Activated naive CD4-positive, alpha-beta T cell treated with anti-CD3 and anti-CD28 coated beads, Interleukin-2, amount 50 U/mL, for 72 hours (primary cell): ENCODE measurements at regions not wholly inside any gene's neighbourhood (a gene's known extent, or its start where the extent isn't known, plus 50 kb on each side); places are given as distances from the start of the nearest gene placed in this dataset.
"Not testable (repeated sequence)": the region's sequence is repeated elsewhere in the genome, so short reads cannot be mapped to it uniquely, and the experiment has no call there.

Experiments used
- ATAC-seq, 2 donors: fragments of 150-1000 bp; cut with Tn5 transposase; 2 replicates each; pipeline ENCODE4 v1.10.0; 2021; ENCODE audit warnings: mild to moderate bottlenecking in 2 of 2, moderate library complexity in 2 of 2
- DNase-seq, 2 donors: peaks; one replicate each; pipeline ENCODE4 v3.0.0; 2021 to 2022; ENCODE audit warnings: low spot score in 2 of 2
- H3K27ac Mint-ChIP-seq, 2 donors: one replicate each; pipeline ENCODE4 v1.8.0; 2022; ENCODE audit warnings: mild to moderate bottlenecking in 2 of 2, mixed read lengths in 2 of 2
- H3K36me3 Mint-ChIP-seq, 2 donors: one replicate each; pipeline ENCODE4 v1.8.0; 2022; ENCODE audit warnings: mixed read lengths in 2 of 2
- H3K9me3 Mint-ChIP-seq, 2 donors: one replicate each; pipeline ENCODE4 v1.8.0; 2022; ENCODE audit warnings: mixed read lengths in 2 of 2

DNA sequence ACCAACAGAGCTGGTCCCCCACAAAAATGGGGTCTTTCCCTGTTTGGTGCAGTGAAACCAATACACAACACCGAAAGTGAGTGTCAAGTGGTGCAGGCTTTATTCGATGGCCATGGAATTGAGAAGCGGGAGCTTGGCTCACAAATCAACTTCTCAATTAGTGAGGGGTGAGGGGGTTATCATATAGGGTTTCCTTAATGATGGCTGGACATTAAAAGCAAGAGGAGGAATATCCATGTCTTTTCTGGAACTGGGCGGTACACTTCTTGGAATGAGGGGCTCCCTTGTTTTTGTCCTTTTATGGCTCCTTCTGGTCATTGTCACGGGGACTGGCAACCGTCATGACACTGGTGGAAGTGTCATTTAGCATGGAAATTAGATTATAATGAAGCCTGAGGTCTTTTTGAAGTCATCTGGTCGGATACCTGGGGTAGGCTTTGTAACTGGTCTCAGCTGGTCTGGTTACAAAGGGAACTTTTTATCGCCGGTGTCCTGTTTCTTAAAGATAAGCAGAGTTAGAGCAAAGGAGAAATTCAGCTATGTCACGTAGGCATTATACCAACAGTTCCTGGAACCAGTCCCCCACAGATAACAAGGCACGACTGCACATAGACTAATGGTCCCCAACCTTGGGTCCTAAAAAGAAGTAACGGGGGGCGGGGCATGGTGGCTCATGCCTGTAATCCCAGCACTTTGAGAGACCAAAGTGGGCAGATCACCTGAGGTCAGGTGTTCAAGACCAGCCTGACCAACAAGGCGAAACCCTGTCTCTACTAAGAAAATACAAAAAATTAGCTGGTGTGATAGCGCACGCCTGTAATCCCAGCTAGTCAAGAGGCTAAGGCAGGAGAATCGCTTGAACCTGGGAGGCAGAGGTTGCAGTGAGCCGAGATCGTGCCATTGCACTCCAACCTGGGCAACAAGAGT lies 93.5 kb upstream of the NDUFV2 start:
- Mint-ChIP-seq H3K27ac (no peak overlapping the region), H3K9me3 (no peaks in the 10 kb centered on the region), H3K36me3 (no peaks in the 10 kb centered on the region)
- DNase-seq (no peak), ATAC-seq (no peak)

DNA sequence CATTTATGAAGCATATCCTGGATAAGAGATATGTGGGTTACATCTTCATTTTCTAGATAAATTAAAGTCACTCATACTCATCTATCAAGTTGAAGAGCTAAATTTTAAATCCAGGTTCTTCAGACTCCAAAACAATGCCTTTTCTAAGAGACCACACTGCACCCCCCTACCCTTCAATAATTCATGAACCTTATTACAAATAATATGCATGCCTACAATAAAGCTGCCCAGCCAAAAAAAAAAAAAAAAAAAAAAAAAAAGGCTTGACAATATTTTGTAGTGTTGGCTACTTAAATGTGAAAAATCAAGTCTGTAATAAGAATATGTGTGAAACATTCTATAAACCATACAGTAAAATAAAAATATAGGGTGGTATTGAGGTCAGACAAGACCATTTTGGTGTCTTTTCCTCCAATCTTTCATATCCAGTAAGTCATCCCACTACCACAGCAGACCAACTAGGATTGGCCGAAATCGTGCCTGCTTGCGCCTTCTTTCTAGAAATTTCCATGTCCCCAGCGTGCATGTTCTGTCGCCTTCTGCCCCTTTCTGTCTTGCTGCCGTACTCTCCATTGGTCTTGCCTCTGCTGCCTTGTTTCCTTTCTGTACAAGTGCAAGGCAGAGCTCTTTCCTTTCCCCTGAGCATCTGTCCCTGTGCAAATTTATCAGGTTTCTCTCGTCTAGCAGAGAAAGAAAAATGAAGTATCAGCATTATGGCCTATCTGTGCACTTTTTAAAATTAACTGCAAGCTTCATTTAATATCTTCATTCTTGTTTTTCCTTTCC lies 92.6 kb upstream of the NDUFV2 start:
- H3K27ac Mint-ChIP-seq = no peak overlapping the region
- no peak for ATAC-seq
- no peaks in the 10 kb centered on the region for H3K9me3 Mint-ChIP-seq
- no peaks in the 10 kb centered on the region for H3K36me3 Mint-ChIP-seq
- DNase-seq = no peak

DNA sequence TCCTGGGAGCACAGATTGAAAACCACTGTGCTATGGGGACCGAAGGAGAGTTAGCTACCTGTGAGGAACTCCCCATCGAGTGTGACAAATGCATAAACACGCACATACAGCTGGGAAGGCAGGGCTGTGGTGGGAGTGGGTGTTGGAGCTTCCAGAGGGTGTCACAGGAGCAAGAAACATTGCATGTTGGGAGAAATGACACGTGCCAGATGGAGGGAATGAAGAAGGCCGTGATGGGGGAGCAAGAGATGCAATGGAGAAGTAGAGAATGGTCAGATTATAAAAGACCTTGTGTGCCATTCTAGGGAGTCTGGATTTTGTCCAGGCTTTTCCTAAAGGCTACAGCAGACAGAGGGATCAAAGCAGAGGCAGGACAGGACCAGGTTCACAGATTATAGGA lies 91.1 kb upstream of the NDUFV2 start:
- ATAC-seq (no peak), DNase-seq (no peak)
- Mint-ChIP-seq H3K9me3 (no peaks in the 10 kb centered on the region), H3K36me3 (no peaks in the 10 kb centered on the region), H3K27ac (no peak overlapping the region)

DNA sequence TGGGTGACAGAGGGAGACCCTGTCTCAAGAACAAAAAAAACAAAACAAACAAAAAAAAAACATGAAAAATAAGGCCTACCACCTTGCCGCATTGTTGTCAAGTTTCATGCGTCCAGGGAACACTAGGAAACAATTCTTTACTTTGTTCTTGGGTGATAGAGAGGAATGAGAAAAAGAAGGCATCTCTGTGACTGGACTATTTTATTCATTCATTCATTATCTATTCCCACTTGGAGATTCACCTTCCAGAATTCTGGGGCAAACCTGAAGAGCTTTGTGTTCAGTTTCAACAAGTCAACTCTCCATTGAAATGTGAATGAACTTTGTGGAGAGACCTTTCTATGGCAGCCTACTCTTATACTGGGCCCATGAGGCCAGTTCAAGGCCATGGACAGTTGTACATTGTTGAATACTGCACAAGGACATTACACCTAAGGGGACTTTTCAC lies 88.5 kb upstream of the NDUFV2 start:
- H3K36me3 Mint-ChIP-seq = no peaks in the 10 kb centered on the region
- DNase-seq (no peak), ATAC-seq (no peak)
- H3K27ac Mint-ChIP-seq = no peak overlapping the region
- H3K9me3 Mint-ChIP-seq = no peaks in the 10 kb centered on the region

DNA sequence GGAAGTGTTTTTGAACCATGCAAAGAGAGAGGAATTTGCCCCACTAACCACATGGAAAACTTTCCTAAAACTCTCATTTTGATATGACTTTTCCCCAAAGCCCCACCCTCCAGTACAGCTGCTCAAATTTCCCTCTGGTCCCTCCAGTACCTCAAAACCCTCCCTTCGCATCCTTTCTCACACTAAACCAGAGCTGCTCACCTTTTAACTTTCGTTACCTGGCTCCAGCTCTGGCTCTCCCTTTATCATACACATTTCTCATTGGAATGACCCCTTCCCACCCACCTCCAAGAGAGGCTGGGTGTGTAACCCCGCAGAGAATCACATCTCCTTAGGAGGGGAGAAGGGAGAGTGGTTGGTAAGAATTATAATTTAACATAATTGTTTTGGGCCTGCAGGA lies 86.8 kb upstream of the NDUFV2 start:
- ATAC-seq = no peak
- no peaks in the 10 kb centered on the region for H3K36me3 Mint-ChIP-seq
- DNase-seq = no peak
- H3K9me3 Mint-ChIP-seq = no peaks in the 10 kb centered on the region
- no peak overlapping the region for H3K27ac Mint-ChIP-seq

DNA sequence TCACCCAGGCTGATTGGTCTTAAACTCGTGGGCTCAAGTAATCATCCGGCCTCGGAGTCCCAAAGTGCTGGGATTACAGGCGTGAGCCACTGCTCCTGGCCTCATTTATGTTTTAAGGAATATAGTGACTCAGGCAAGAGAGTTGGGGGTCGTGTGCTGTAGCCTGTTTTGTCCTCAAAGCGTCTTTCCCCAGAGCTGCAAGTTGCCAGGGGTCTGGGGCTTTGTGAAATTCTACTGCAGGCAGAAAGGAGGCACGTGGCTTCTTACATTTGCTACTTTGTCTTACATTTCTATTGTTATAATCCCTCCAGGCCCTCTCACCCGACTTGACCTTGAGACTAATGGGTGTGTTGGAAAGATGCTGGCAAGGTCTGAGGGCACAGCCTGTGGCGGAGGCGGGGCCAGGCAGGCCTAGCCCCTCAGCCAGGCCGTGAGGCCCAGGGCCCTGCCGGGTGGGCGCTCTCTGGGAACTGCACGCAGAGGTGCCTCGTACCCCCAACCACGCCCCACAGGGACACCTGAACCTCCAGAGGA lies 85.8 kb upstream of the NDUFV2 start:
- Mint-ChIP-seq H3K36me3 (no peaks in the 10 kb centered on the region), H3K9me3 (no peaks in the 10 kb centered on the region), H3K27ac (peak overlapping the region in 1 of 2 donors; percentile 74)
- no peak for DNase-seq
- ATAC-seq = no peak

DNA sequence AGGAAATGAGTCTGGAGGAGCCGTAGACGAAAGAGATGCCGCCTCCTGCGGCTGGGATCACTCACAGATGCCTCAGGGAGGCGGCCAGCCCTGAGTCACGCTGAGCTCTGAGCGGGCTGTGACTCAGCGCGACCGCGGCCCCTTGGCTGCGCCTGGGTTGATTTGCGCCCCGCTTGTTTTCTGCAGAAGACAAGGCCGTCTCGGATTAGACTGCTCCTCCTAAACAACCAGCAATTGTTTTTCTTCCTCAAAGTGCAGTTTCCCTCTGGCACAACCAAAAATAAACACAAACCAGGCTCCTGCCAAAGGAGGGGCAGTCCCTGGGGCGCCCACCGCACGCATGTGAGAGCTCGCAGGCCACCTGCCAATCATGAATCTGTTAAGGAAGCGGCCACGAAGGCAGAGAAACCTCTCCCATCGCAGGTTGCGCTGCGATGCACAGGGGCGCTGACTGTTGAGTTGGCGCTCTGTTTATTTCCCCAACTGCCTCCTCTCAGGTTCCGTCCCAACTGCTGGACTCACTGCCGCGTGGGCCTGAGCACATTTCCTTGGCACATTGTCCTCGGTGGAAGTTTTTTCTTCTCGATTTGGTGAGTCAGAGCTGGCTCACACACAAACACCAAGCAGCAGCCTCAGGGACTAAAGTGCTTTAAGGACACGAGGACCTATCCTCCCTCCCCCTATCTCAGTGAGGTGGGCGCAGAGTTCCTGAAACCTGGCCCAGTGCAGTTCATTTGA lies 85.2 kb upstream of the NDUFV2 start:
- Mint-ChIP-seq H3K9me3 (no peaks in the 10 kb centered on the region), H3K27ac (peak overlapping the region in 1 of 2 donors; percentile 74), H3K36me3 (no peaks in the 10 kb centered on the region)
- DNase-seq = peak; percentile 71 to 78
- peak; percentile 97 to 99 for ATAC-seq

DNA sequence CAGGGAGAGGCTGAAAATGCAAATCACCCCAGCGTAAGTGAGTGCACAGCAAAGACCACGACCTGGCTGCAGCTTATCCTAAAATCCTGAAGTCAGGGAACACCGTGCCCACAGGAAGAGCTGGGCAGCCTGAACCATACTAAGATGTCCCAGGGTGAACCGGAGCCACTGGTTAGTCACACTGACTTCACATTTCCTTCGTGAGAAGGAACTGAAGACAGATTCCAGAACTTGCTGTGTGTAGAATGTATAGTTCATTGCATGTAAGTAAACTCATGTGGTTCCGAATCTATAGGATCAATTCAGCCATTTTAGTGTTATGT lies 84.6 kb upstream of the NDUFV2 start:
- Mint-ChIP-seq H3K27ac (peak overlapping the region in 1 of 2 donors; percentile 74), H3K9me3 (no peaks in the 10 kb centered on the region), H3K36me3 (no peaks in the 10 kb centered on the region)
- no peak for DNase-seq
- peak in 1 of 2 donors; percentile 6 for ATAC-seq

DNA sequence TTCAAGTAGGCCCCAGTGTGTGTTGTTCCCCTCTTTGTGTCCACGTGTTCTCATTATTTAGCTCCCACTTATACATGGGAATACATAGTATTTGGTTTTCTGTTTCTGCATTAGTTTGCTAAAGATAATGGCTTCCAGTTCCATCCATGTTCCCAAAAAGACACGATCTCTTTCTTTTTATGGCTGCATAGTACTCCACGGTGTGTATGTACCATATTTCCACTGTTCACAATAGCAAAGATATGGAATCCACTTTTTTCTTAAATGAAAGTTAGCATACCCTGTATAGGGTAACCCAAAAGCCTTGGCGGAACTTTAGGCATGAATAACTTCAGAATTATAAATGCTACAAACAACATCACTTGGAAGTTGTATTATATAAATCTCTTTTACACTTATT lies 83.4 kb upstream of the NDUFV2 start:
- no peaks in the 10 kb centered on the region for H3K36me3 Mint-ChIP-seq
- no peak for DNase-seq
- H3K27ac Mint-ChIP-seq = no peak overlapping the region
- ATAC-seq = no peak
- no peaks in the 10 kb centered on the region for H3K9me3 Mint-ChIP-seq

DNA sequence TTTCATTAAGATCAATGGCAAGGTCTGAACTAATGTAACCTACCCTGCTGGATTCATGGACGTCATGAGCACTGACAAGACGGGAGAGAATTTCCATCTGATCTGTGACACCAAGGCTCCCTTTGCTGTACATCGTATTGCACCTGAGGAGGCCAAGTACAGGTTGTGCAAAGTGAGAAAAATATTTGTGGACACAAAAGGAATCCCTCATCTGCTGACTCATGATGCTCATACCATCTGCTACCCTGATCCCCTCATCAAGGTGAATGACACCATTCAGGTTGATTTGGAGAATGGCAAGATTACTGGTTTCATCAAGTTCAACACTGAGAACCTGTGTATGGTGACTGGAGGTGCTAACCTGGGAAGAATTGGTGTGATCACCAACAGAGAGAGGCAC lies 82.3 kb upstream of the NDUFV2 start:
- ATAC-seq (no peak), DNase-seq (no peak)
- H3K9me3 Mint-ChIP-seq = no peaks in the 10 kb centered on the region
- no peaks in the 10 kb centered on the region for H3K36me3 Mint-ChIP-seq
- no peak overlapping the region for H3K27ac Mint-ChIP-seq

DNA sequence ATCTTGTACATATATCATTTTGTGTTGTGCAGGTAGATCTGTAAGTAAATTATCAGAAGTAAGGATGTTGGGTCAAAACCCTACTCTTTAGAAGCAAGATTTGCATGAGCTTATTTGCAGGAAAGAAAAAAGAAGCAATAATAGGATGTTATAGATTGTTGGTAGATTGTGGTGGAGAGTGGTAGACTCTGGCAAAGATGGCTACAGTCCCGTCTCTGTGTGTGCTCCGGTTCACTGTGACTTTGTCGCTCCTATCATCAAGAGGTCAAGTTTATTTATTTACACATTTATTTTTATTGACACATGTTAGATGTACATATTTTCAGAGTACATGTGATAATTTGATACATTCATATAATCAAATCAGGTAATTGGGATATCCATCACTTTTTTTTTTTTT lies 81.0 kb upstream of the NDUFV2 start:
- ATAC-seq = no peak
- no peak overlapping the region for H3K27ac Mint-ChIP-seq
- H3K9me3 Mint-ChIP-seq = no peaks in the 10 kb centered on the region
- no peak for DNase-seq
- H3K36me3 Mint-ChIP-seq = no peaks in the 10 kb centered on the region

DNA sequence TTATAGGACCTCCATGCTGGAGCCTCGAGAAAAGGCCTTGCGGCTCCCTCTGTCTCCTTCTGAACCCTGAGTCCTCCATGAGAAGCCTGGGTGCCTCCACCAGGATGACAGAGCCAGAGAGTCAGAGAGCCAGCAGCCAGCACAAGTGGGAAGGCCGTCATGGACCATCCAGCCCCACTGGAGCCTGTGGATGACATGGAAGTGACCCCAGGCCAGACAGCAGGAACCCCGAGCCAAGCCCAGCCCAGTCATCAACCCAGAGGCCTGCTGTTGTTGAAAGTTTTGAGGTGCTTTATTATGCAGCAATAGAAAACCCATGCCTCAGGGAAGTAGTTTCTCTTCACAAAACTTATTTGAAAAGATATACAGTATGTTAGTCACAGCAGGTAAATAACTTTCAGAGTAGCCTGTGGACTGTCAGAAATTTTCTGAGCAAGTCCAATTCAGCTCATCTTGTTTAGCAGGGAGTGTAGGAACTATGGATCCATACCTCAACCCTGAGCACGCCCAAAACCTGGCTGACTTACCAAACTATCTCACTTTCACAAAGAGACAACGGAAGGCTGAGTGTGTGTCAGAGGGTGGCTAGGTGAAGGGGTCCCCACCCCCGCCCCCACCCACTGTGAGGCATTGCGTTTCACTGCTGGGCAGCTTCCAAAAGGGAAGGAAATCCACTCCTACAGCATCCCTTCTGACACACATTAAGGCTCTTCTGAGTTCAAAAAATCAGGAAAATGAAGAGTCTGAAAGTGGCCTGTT lies 79.9 kb upstream of the NDUFV2 start:
- H3K27ac Mint-ChIP-seq = no peak overlapping the region

DNA sequence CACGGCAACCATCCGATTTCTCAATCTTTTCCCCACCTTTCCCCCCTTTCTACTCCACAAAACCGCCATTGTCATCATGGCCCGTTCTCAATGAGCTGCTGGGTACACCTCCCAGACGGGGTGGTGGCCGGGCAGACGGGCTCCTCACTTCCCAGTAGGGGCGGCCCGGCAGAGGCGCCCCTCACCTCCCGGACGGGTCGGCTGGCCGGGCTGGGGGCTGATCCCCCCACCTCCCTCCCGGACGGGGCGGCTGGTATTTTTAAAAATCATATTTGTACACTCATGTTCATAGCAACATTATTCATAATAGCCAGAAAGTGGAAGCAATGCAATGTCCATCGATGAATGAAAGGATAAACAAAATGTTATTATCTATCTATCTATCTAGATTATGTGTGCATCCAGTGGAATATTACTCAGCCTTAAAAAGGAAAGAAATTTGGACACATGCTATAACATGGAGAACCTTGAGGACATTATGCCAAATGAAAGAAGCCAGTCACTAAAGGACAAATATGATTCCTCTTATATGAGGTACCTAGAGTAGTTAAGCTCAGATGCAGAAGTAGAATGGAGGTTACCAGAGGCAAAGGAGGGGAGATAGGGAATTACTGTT lies 78.4 kb upstream of the NDUFV2 start:
- H3K36me3 Mint-ChIP-seq, H3K27ac Mint-ChIP-seq, DNase-seq, ATAC-seq, H3K9me3 Mint-ChIP-seq: not testable (repeated sequence)

More for the DNA sequence above, 79.9 kb upstream of the NDUFV2 start:
- ATAC-seq = no peak
- no peak for DNase-seq
- no peaks in the 10 kb centered on the region for H3K9me3 Mint-ChIP-seq
- no peaks in the 10 kb centered on the region for H3K36me3 Mint-ChIP-seq

DNA sequence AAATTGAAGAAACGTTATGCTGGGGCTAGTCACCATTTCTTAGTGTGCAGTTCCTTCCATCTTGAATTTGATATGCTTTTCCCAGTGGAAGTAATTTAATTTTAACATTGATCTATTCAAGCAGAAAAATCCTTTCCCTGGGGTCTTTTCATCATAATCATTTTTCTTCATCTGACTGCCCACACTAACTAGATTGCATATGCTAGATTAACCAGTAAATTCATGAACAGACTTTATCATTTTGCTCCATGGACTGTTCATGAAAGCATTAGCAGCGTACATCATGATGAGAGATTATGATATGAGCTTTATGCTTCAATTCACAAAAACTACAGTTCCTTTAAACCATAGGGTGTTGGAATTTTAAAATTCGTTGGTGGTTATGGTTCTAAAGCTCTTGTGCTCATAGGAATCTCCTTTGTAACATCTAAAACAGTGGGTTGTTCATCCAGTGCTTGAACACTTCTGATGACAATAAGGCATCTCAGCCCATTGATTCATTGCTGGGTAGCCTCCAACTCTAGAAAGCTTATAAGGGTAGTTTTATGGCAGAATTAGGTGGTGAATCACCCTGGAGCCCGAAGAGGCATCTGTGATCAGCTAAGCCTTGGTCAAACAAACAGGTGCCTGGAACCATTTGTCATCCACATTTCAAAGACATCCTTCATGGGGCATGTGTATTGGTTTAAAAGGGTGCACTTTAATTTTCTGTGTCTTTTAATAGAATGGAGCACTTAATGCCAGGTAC lies 77.2 kb upstream of the NDUFV2 start:
- no peak for ATAC-seq

DNA sequence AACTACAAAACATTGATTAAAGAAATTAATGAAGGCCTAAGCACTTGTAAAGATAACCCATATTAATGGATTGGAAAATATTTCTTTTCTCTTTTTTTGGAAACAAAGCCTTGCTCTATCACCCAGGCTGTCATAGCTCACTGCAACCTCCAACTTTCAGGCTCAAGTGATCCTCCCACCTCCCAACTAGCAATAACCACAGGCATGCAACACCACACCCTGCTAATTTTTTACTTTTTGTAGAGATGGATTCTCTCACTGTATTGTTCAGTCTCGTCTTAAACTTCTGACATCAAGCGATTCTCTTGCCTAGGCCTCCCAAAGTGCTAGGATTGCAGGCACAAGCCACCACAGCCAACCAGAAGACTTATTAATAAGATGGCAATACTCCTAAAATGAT lies 73.4 kb upstream of the NDUFV2 start:
- no peak for ATAC-seq
- Mint-ChIP-seq H3K9me3 (no peaks in the 10 kb centered on the region), H3K27ac (no peak overlapping the region), H3K36me3 (no peaks in the 10 kb centered on the region)
- no peak for DNase-seq

More for the DNA sequence above, 77.2 kb upstream of the NDUFV2 start:
- DNase-seq = no peak
- no peaks in the 10 kb centered on the region for H3K9me3 Mint-ChIP-seq
- no peaks in the 10 kb centered on the region for H3K36me3 Mint-ChIP-seq
- no peak overlapping the region for H3K27ac Mint-ChIP-seq
